GM06990 (cell line): ENCODE measurements at regions not wholly inside any gene's neighbourhood (a gene's known extent, or its start where the extent isn't known, plus 50 kb on each side); places are given as distances from the start of the nearest gene placed in this dataset.

ENCODE experiments used
- DNase-seq: peaks from one replicate; pipeline ENCODE4 v3.0.0-alpha.2; 2011; ENCODE audit not compliant: insufficient read length; ENCODE audit errors: extremely low read depth
- H3K27me3 ChIP-seq: replicated peaks from 2 replicates; pipeline ENCODE4 v1.6.0; 2011; ENCODE audit warnings: low read length; ENCODE audit not compliant: control insufficient read depth, insufficient read depth
- H3K36me3 ChIP-seq: 2 replicates; pipeline ENCODE4 v1.5.1; 2011; ENCODE audit warnings: low read length; ENCODE audit not compliant: control insufficient read depth, insufficient read depth
- H3K4me3 ChIP-seq: replicated peaks from 2 replicates; pipeline ENCODE4 v1.5.1; 2011; ENCODE audit warnings: low read depth, mild to moderate bottlenecking, control low read depth, low read length
- CTCF ChIP-seq: IDR thresholded peaks from 2 replicates; pipeline ENCODE4 v1.5.1; 2011; ENCODE audit warnings: low read length, control low read depth, mild to moderate bottlenecking, inconsistent platforms; ENCODE audit not compliant: insufficient read depth, poor library complexity, severe bottlenecking

GRCh38 chr19:29129148-29129547 lies 83.8 kb downstream of the UQCRFS1 start:
- H3K4me3 ChIP-seq: no peak overlapping the region
- H3K36me3 ChIP-seq: no peaks in the 10 kb centered on the region
- no peak for TF ChIP-seq CTCF
- H3K27me3 ChIP-seq: no peaks in the 10 kb centered on the region
- no peak for DNase-seq

- Histone ChIP-seq H3K4me3 (no peak overlapping the region), H3K36me3 (no peaks in the 10 kb centered on the region), H3K27me3 (no peaks in the 10 kb centered on the region)
- TF ChIP-seq CTCF: no peak
- no peak for DNase-seq
Measured at GRCh38 chr19:29128203-29128602, 84.7 kb downstream of the UQCRFS1 start.

DNA sequence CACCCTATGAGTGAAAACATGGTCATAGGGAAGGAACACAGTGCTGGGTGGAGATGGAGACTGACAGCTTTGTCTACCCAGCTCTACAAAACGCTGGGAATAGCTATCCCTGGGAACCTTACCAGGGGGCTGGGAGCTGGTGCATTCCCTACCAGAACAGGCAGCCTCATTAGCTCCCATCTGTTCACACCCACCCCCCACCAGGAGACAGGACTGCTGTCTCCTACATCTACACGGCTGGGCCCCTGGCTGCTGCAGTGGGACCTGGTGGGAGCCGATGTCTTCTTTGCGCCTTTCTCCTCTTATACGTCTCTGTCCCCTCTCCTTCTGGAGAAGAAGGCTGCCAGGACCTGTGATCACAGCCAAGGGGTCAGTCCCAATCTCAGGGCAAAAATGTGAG lies 90.8 kb downstream of the UQCRFS1 start:
- no peak for TF ChIP-seq CTCF
- no peak overlapping the region for H3K4me3 ChIP-seq
- no peaks in the 10 kb centered on the region for H3K27me3 ChIP-seq
- no peaks in the 10 kb centered on the region for H3K36me3 ChIP-seq
- DNase-seq: no peak

GRCh38 chr19:29121684-29122083 lies 91.3 kb downstream of the UQCRFS1 start:
- Histone ChIP-seq H3K36me3 (no peaks in the 10 kb centered on the region), H3K27me3 (no peaks in the 10 kb centered on the region), H3K4me3 (no peak overlapping the region)
- peak; percentile 50 for TF ChIP-seq CTCF
- no peak for DNase-seq

DNA sequence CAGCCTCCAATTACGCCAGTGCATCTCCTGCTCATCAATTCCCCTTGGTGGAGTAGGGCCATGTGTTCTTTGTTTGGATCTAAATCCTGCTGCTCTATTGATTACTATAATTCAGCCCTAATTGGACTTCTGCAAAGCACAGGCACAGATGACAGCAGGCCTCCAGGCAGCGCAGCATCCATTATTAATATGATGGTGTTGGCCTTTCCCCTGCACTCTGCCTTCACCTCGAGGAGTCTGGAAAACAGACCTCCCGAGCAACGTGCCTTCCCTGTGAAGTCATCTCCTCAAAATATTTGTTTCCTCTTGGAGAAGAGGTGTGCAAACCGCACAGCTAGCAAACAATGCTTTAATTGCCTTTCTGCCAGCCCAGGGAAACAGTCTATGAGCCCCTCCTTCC lies 92.5 kb downstream of the UQCRFS1 start:
- Histone ChIP-seq H3K36me3 (no peaks in the 10 kb centered on the region), H3K4me3 (no peak overlapping the region), H3K27me3 (no peaks in the 10 kb centered on the region)
- no peak for DNase-seq
- no peak for TF ChIP-seq CTCF

DNA sequence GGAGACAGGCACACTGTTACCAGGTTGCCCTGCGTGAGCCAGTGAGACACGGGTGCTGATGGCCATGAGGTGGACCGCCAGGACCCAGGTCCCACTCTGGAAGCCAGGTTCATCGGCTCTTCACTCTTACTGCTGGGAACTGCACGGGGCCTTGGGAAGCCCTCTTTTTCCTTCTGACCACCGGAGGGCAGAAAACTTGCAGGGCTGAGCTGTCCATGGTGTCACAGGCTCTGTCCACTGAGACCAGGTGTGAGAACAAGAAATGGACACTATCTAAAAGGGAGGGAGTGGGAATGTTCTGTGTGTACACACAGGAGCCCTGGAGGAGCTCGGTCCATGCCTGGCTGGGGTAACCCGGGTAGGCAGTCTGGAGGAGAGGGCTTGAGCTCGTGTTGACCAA lies 93.4 kb downstream of the UQCRFS1 start:
- TF ChIP-seq CTCF: no peak
- DNase-seq: no peak
- H3K36me3 ChIP-seq: no peaks in the 10 kb centered on the region
- H3K4me3 ChIP-seq: no peak overlapping the region
- no peaks in the 10 kb centered on the region for H3K27me3 ChIP-seq
